Neural progenitor cell (in vitro differentiated cells): ENCODE measurements at regions not wholly inside any gene's neighbourhood (a gene's known extent, or its start where the extent isn't known, plus 50 kb on each side); places are given as distances from the start of the nearest gene placed in this dataset.

ENCODE experiments used
- CTCF ChIP-seq: fragments of 200-600 bp; sonication (generic); IDR thresholded peaks from 2 replicates; pipeline ENCODE4 v1.5.1; 2017; ENCODE audit warnings: antibody characterized with exemption, mild to moderate bottlenecking
- EZH2phosphoT487 ChIP-seq: fragments of 200-600 bp; sonication (generic); IDR thresholded peaks from 2 replicates; pipeline ENCODE4 v1.6.1; 2017; ENCODE audit warnings: antibody characterized with exemption

- no peak for TF ChIP-seq CTCF
- no peak for TF ChIP-seq EZH2phosphoT487
Observed at GRCh38 chr6:86683132-86683908, 254.0 kb upstream of the HTR1E start.
